OCI-LY7 (cell line): ENCODE measurements at regions not wholly inside any gene's neighbourhood (a gene's known extent, or its start where the extent isn't known, plus 50 kb on each side); places are given as distances from the start of the nearest gene placed in this dataset.
A peak's percentile ranks its signal among the peaks of the same experiment; 100 is the strongest.

Experiments
- BruUV-seq: library from RNA; stranded (reverse); fragments of 400-500 nt; replicated peaks from 2 replicates; lab custom pipeline; 2021; lab: Mats Ljungman, UMichigan
- CTCF ChIA-PET: fragments of 300-600 bp; sonication (Branson Sonifier 250); formaldehyde crosslinking; loops from one replicate; lab custom pipeline; 2022; ENCODE audit warnings: antibody characterized with exemption; ENCODE audit not compliant: unreplicated experiment; lab: Charles Lee
- POLR2A ChIA-PET: fragments of 300-600 bp; sonication (Branson Sonifier 250); formaldehyde crosslinking; loops from one replicate; lab custom pipeline; 2022; ENCODE audit warnings: antibody characterized with exemption; lab: Charles Lee
- DNase-seq: peaks from one replicate; pipeline ENCODE4 v3.0.0-alpha.2; 2015; ENCODE audit warnings: low spot score
- H2AFZ ChIP-seq: fragments of 200-600 bp; sonication (generic), shearing (Covaris generic); 2 replicates; pipeline ENCODE4 v1.6.1; 2014; ENCODE audit warnings: mild to moderate bottlenecking, antibody characterized with exemption, low read length, moderate library complexity
- H3K27ac ChIP-seq: fragments of 200-600 bp; sonication (generic); 2 replicates; pipeline ENCODE4 v1.5.1; 2014; ENCODE audit warnings: mixed run types, low read depth, mild to moderate bottlenecking, moderate library complexity, low read length, inconsistent platforms; ENCODE audit not compliant: poor library complexity, severe bottlenecking
- H3K36me3 ChIP-seq: fragments of 200-600 bp; sonication (generic); 2 replicates; pipeline ENCODE4 v1.6.1; 2014; ENCODE audit warnings: mild to moderate bottlenecking, antibody characterized with exemption, low read length, moderate library complexity, mixed read lengths; ENCODE audit not compliant: insufficient read depth
- H3K4me1 ChIP-seq: fragments of 200-600 bp; sonication (generic); 2 replicates; pipeline ENCODE4 v1.5.1; 2014; ENCODE audit warnings: mild to moderate bottlenecking, low read length; ENCODE audit not compliant: insufficient read depth, poor library complexity, severe bottlenecking
- H3K4me2 ChIP-seq: fragments of 200-600 bp; sonication (generic); 2 replicates; pipeline ENCODE4 v1.6.1; 2014; ENCODE audit warnings: mild to moderate bottlenecking, low read length
- H3K4me3 ChIP-seq: fragments of 200-600 bp; sonication (generic); 2 replicates; pipeline ENCODE4 v1.5.1; 2014; ENCODE audit warnings: mild to moderate bottlenecking, low read depth, low read length; ENCODE audit not compliant: poor library complexity, severe bottlenecking
- H3K79me2 ChIP-seq: fragments of 200-600 bp; sonication (generic); 2 replicates; pipeline ENCODE4 v1.6.1; 2016; ENCODE audit warnings: low read depth, mild to moderate bottlenecking, low read length, moderate library complexity, mixed read lengths; ENCODE audit not compliant: insufficient read depth
- H3K9me2 ChIP-seq: fragments of 200-600 bp; sonication (generic); 2 replicates; pipeline ENCODE4 v1.6.1; 2016; ENCODE audit warnings: mild to moderate bottlenecking, low read length, mixed read lengths; ENCODE audit not compliant: insufficient read depth
- H3K9me3 ChIP-seq: fragments of 200-600 bp; sonication (generic); 2 replicates; pipeline ENCODE4 v1.6.1; 2014; ENCODE audit warnings: mild to moderate bottlenecking, mixed run types, low read length, mixed read lengths
- H4K20me1 ChIP-seq: fragments of 200-600 bp; sonication (generic); 2 replicates; pipeline ENCODE4 v1.6.1; 2014; ENCODE audit warnings: mild to moderate bottlenecking, antibody characterized with exemption, low read length, moderate library complexity, mixed read lengths; ENCODE audit not compliant: insufficient read depth
- CTCF ChIP-seq: fragments of 200-600 bp; sonication (generic); conservative IDR thresholded peaks from 2 replicates; pipeline ENCODE4 v1.5.1; 2014; ENCODE audit warnings: mild to moderate bottlenecking, antibody characterized with exemption, low read length, moderate library complexity, mixed read lengths
- EZH2phosphoT487 ChIP-seq: fragments of 200-600 bp; sonication (generic); IDR thresholded peaks from 2 replicates; pipeline ENCODE4 v1.6.1; 2018; ENCODE audit warnings: low read depth, borderline replicate concordance, mild to moderate bottlenecking, mixed run types, antibody characterized with exemption, low read length, moderate library complexity, mixed read lengths
- intact Hi-C: fragments of 100-400 bp; cut with micrococcal nuclease; formaldehyde crosslinking; loops from one replicate; pipeline ENCODE4 v1.10.0; 2022; ENCODE audit not compliant: unreplicated experiment

GRCh38 chr9:36487482-36488388 lies 85.0 kb upstream of the MELK start:
- no TSS peak for BruUV-seq
- intact Hi-C loops: loop anchor here (2.0 to 5.0 kb wide), 2 partner anchors 70 to 81 kb away; no protein-coding TSS in a partner anchor
- peak overlapping the region; percentile 83 for H3K4me3 ChIP-seq
- no peaks in the 10 kb centered on the region for H3K9me3 ChIP-seq
- no peaks in the 10 kb centered on the region for H3K36me3 ChIP-seq
- peak overlapping the region; percentile 83 for H2AFZ ChIP-seq
- peak overlapping the region; percentile 90 for H3K4me2 ChIP-seq
- peaks cover 11% of the 10 kb centered on the region for H4K20me1 ChIP-seq
- H3K79me2 ChIP-seq: peaks cover 37% of the 10 kb centered on the region
- H3K9me2 ChIP-seq: no peaks in the 10 kb centered on the region
- DNase-seq: peak; percentile 95
- ChIA-PET CTCF (interaction anchor here (0.6 kb wide), 1 partner anchor 719 kb away, joined by 4 read pairs; no protein-coding TSS in a partner anchor), POLR2A (interaction anchor here (0.5 to 1.8 kb wide), 11 partner anchors 14 to 978 kb away, joined by 3 to 6 read pairs (median 3); partner anchors contain the start of gene ZBTB5)
- H3K4me1 ChIP-seq: peaks cover 27% of the 10 kb centered on the region
- TF ChIP-seq CTCF (no peak), EZH2phosphoT487 (no peak)
- peak overlapping the region; percentile 80 for H3K27ac ChIP-seq

DNA sequence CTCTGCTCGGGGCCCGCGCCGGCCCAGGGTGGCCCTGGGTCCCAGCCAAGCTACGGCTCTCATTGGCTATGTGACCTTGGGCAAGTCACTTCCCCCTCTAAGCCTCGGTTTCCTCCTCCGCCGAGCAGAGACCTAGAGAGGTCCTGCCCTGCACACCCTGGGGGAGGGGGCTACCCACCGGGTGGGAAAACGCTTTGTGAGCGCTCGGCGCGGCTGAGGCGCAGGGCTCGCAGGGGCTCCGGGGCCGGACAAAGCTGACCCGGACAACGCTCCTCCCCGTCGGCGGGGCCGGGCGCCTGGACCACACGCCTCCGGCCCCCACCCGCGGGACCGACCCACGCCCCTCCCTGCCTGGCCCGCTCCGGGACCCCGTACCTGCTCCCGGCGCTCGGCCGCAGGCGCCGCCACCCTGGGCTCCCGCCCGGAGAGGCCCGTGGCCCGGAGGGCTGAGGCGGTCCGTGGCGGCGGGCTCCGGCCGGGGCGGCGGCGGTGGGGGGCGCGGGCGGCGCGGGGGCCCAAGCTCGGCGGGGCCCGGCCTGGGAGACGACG lies 85.7 kb upstream of the MELK start:
- no TSS peak for BruUV-seq
- Histone ChIP-seq H3K9me2 (no peaks in the 10 kb centered on the region), H3K36me3 (no peaks in the 10 kb centered on the region), H2AFZ (peak overlapping the region; percentile 20; the same call in 1 of the 2 replicates), H3K4me1 (peaks cover 27% of the 10 kb centered on the region), H3K4me3 (peak overlapping the region; percentile 83), H3K79me2 (peaks cover 40% of the 10 kb centered on the region), H3K4me2 (peak overlapping the region; percentile 99), H4K20me1 (peaks cover 11% of the 10 kb centered on the region), H3K9me3 (no peaks in the 10 kb centered on the region), H3K27ac (peak overlapping the region; percentile 70)
- ChIA-PET POLR2A (interaction anchor here (1.0 to 1.8 kb wide), 4 partner anchors 9 to 298 kb away, joined by 3 to 6 read pairs (median 4); no protein-coding TSS in a partner anchor), CTCF (interaction anchor here (0.6 kb wide), 1 partner anchor 719 kb away, joined by 4 read pairs; no protein-coding TSS in a partner anchor)
- intact Hi-C loops: loop anchor here (2.0 to 5.0 kb wide), 2 partner anchors 70 to 80 kb away; no protein-coding TSS in a partner anchor
- no peak for TF ChIP-seq CTCF
- no peak for TF ChIP-seq EZH2phosphoT487
- DNase-seq: peak; percentile 86
